IMR-90 (cell line): ENCODE measurements at regions not wholly inside any gene's neighbourhood (a gene's known extent, or its start where the extent isn't known, plus 50 kb on each side); places are given as distances from the start of the nearest gene placed in this dataset.

Experiments used
- CEBPB ChIP-seq: IDR thresholded peaks from 2 replicates; pipeline ENCODE4 v1.6.1; 2012; ENCODE audit warnings: low read depth, low read length, improper control_type of control experiment
- CTCF ChIP-seq: conservative IDR thresholded peaks from 2 replicates; pipeline ENCODE4 v1.5.1; 2012; ENCODE audit warnings: mild to moderate bottlenecking, low read depth, low read length, improper control_type of control experiment

- no peak for TF ChIP-seq CTCF
- no peak for TF ChIP-seq CEBPB
These were observed 66.0 kb upstream of the IRX4 start for GRCh38 chr5:1948663-1949191.
